ENCODE measurements at regions not wholly inside any gene's neighbourhood (a gene's known extent, or its start where the extent isn't known, plus 50 kb on each side); places are given as distances from the start of the nearest gene placed in this dataset.

DNA sequence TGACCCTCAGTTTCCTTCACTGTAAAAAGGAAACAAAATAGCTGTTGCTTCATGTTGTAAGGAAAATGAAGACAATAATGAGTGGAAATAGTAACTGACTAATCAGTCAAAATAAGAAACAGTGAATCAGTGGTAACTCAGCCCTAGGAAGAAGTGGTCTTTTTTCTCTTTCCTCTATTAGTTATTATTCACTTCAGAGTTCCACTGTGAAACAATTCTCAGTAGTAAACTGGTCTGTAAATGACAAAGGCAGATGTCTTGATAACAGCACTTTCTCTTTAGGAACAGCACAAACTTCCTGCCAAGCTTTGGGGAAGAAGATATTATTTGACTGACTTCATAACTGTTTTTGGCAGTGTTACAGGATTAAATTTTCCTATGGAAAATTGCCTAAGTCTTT is 600.5 kb upstream of the KLHL1 start:
- TF ChIP-seq, protein P1, sequence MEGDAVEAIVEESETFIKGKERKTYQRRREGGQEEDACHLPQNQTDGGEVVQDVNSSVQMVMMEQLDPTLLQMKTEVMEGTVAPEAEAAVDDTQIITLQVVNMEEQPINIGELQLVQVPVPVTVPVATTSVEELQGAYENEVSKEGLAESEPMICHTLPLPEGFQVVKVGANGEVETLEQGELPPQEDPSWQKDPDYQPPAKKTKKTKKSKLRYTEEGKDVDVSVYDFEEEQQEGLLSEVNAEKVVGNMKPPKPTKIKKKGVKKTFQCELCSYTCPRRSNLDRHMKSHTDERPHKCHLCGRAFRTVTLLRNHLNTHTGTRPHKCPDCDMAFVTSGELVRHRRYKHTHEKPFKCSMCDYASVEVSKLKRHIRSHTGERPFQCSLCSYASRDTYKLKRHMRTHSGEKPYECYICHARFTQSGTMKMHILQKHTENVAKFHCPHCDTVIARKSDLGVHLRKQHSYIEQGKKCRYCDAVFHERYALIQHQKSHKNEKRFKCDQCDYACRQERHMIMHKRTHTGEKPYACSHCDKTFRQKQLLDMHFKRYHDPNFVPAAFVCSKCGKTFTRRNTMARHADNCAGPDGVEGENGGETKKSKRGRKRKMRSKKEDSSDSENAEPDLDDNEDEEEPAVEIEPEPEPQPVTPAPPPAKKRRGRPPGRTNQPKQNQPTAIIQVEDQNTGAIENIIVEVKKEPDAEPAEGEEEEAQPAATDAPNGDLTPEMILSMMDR (IDR thresholded peaks at IDR 0.05) = no peak
- TF ChIP-seq POLR2A (IDR thresholded peaks at IDR 0.05) = no peak
